Stimulated activated CD8-positive, alpha-beta memory T cell treated with anti-CD3 and anti-CD28 coated beads, Interleukin-7, amount 100 ng/mL, for 24 hours (primary cell): ENCODE measurements at regions not wholly inside any gene's neighbourhood (a gene's known extent, or its start where the extent isn't known, plus 50 kb on each side); places are given as distances from the start of the nearest gene placed in this dataset.

Experiments used
- DNase-seq: peaks from one replicate; pipeline ENCODE4 v3.0.0-alpha.2; 2020; ENCODE audit warnings: low read depth

GRCh38 chr10:123455861-123456260 is 210.3 kb upstream of the GPR26 start:
- no peak for DNase-seq

GRCh38 chr10:123458933-123459332 is 207.2 kb upstream of the GPR26 start:
- DNase-seq = no peak

- no peak for DNase-seq
Observed at GRCh38 chr10:123459371-123460091, 206.6 kb upstream of the GPR26 start.

GRCh38 chr10:123462246-123462645 is 203.9 kb upstream of the GPR26 start:
- no peak for DNase-seq

- DNase-seq = no peak
Observed at GRCh38 chr10:123462756-123463155, 203.4 kb upstream of the GPR26 start.

GRCh38 chr10:123463181-123463580 is 203.0 kb upstream of the GPR26 start:
- no peak for DNase-seq

GRCh38 chr10:123463698-123464097 is 202.5 kb upstream of the GPR26 start:
- DNase-seq = no peak

GRCh38 chr10:123464430-123465323 is 201.5 kb upstream of the GPR26 start:
- DNase-seq = no peak

- DNase-seq = no peak
Observed at GRCh38 chr10:123470336-123470921, 195.7 kb upstream of the GPR26 start.

- DNase-seq = no peak
Observed at GRCh38 chr10:123471811-123472210, 194.3 kb upstream of the GPR26 start.

- no peak for DNase-seq
Observed at GRCh38 chr10:123472606-123473005, 193.5 kb upstream of the GPR26 start.

- no peak for DNase-seq
Observed at GRCh38 chr10:123474700-123475099, 191.5 kb upstream of the GPR26 start.

- DNase-seq = no peak
Observed at GRCh38 chr10:123475466-123475865, 190.7 kb upstream of the GPR26 start.

GRCh38 chr10:123478116-123478515 is 188.0 kb upstream of the GPR26 start:
- DNase-seq = no peak

- DNase-seq = no peak
Observed at GRCh38 chr10:123479640-123480039, 186.5 kb upstream of the GPR26 start.

GRCh38 chr10:123480344-123480743 is 185.8 kb upstream of the GPR26 start:
- no peak for DNase-seq

GRCh38 chr10:123480845-123481244 is 185.3 kb upstream of the GPR26 start:
- DNase-seq = no peak

- DNase-seq = no peak
Observed at GRCh38 chr10:123484722-123485121, 181.4 kb upstream of the GPR26 start.

GRCh38 chr10:123485341-123485960 is 180.7 kb upstream of the GPR26 start:
- no peak for DNase-seq

GRCh38 chr10:123488436-123488835 is 177.7 kb upstream of the GPR26 start:
- DNase-seq = no peak

- DNase-seq = no peak
Observed at GRCh38 chr10:123491364-123491763, 174.8 kb upstream of the GPR26 start.

- no peak for DNase-seq
Observed at GRCh38 chr10:123492016-123492415, 174.1 kb upstream of the GPR26 start.
